ENCODE measurements at regions not wholly inside any gene's neighbourhood (a gene's known extent, or its start where the extent isn't known, plus 50 kb on each side); places are given as distances from the start of the nearest gene placed in this dataset.

GRCh38 chr3:88767746-88768145 is 339.7 kb upstream of the EPHA3 start:
- TF ChIP-seq, protein P1, sequence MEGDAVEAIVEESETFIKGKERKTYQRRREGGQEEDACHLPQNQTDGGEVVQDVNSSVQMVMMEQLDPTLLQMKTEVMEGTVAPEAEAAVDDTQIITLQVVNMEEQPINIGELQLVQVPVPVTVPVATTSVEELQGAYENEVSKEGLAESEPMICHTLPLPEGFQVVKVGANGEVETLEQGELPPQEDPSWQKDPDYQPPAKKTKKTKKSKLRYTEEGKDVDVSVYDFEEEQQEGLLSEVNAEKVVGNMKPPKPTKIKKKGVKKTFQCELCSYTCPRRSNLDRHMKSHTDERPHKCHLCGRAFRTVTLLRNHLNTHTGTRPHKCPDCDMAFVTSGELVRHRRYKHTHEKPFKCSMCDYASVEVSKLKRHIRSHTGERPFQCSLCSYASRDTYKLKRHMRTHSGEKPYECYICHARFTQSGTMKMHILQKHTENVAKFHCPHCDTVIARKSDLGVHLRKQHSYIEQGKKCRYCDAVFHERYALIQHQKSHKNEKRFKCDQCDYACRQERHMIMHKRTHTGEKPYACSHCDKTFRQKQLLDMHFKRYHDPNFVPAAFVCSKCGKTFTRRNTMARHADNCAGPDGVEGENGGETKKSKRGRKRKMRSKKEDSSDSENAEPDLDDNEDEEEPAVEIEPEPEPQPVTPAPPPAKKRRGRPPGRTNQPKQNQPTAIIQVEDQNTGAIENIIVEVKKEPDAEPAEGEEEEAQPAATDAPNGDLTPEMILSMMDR (IDR thresholded peaks at IDR 0.05) = no peak
- no peak for TF ChIP-seq POLR2AphosphoS5 (IDR thresholded peaks at IDR 0.05)

Data from prostate gland (tissue), 2 donors.